T follicular helper cell (primary cell): ENCODE measurements at regions not wholly inside any gene's neighbourhood (a gene's known extent, or its start where the extent isn't known, plus 50 kb on each side); places are given as distances from the start of the nearest gene placed in this dataset.
"Not testable (repeated sequence)": the region's sequence is repeated elsewhere in the genome, so short reads cannot be mapped to it uniquely, and the experiment has no call there.

Source experiments
- DNase-seq: peaks from one replicate; pipeline ENCODE4 v3.0.0-alpha.2; 2020; ENCODE audit warnings: low read depth

DNA sequence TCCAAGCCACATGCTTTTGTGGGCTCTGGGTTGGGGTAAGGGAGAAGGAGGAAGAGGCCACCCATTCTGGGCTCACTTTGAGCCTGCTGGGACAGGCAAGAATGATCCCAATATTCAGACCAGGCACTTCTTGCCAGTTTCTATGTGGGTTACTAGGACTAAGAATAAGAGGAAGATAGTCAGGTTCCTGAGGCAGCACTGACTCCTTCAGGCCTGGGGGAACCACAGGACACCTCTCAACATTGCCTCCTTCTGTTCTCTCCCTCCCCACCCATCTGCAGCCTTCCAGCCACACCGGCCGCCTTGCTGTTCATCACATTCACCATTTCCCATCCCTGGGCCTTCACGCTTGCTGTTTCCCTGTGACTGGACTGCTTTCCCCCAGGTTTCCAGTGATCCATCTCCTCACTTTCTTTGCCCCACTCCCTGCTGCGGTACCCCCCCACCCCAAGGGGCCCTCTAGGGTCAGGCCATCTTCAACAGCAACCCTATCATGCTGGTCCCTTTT is 69.2 kb upstream of the SIRPA start:
- no peak for DNase-seq

DNA sequence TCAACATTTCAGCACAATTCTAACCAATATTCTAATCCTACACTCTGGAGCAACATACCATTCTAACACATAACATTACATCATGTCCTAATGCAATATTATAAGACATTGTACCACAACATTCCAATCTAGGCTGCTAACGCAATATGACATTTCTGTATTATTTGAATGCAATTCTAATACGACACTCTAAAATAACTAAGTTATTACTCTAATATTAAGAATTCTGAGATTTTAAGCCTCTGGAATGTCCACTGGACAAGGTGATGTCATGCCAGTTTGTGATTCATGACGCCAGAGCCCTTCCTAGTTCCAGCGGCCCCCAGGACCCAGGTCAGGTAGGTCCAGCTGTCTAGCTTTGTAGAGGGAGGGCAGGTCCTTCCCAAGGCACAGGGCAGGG is 69.7 kb upstream of the SIRPA start:
- DNase-seq, result no peak

DNA sequence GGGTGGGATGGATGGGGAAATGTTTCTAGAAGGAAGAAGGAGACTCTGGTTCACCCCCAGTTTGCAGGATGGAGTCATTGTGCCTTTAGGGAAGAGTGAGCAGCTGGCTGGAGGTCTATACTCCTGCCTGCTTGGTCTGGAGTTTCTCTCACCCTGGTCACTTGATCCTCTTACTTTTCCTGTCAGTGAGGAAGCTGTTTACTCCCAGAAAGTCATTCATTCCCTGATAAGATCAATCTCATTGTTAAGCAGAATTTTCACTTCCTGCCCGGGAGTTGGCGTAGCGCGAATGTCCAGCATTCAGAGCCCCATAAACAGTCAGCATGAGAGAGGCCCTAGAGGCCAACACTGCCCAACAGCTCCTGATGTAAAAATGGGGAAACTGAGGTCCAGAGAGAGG is 70.4 kb upstream of the SIRPA start:
- no peak for DNase-seq

DNA sequence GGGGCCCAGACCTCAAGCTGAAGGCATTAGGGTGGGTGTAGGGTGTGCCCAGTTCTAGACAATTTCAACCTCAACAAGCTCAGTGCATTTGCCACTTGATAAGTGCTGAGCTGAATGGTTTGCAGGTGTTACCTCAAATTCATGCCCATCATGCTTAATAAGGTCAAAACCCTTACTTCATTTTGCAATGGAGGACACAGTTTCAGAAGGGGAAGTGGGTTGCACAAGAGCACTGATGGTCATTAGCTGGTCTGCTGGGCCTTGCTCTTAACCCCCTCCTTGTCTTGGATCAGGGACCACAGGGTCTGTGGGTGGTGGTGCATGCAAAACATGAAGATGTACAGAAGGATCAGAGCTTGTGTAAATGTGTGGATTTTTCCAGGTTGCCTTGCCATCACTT is 71.0 kb upstream of the SIRPA start:
- no peak for DNase-seq

DNA sequence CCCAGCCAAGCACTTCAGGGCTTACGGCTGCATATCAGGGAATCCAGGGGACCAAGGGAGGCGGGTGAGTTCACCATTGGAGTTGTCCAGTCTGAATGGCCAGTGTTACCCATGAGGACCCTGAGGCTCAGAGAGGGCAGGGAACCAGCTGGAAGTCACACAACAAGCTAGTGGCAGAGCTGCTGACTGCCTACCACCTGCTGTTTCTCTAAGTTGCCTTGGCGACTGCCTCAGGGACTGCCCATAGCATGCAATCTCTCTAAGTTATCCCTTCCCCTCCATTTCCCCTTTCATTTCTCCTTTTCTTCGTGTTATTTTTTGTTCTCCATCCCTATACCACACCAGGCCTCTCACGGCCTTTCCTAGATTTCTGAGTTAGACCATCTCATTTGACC is 71.8 kb upstream of the SIRPA start:
- no peak for DNase-seq

DNA sequence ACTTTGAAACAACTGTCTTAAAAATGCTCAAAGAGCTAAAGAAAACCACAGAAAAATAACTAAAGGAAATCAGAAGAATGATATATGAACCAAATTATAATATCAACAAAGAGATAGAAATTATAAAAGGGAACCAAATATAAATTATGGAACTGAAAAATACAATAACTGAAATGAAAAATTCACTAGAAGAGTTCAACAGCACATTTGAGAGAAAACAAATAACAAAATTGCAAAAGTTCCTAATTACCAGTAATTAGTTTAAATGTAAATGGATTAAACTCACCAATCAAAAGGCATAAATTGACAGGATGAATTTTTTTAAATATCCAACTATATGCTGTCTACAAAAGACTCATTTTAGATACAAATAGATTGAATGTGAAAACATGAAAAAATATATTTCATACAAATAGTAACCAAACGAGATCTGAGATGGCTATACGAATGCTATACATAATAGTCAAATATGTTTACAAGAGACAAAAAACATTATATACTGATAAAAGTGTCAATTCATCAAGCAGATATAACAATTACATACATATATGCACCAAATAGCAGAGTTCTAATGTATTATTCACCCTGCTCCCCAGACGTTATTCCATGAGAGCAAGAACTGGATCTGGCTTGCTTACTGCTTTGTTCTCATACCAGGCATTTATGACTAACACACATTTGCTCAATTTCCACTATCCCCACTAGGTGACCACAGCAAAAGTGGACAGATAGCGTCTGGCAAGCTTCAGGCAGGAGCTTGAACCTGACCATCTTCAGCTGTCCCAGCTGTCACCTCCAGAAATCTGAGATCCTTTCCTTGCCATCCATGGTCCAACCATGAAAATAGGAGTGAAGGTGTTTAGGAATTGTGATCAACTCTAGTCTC is 72.4 kb upstream of the SIRPA start:
- no peak for DNase-seq

DNA sequence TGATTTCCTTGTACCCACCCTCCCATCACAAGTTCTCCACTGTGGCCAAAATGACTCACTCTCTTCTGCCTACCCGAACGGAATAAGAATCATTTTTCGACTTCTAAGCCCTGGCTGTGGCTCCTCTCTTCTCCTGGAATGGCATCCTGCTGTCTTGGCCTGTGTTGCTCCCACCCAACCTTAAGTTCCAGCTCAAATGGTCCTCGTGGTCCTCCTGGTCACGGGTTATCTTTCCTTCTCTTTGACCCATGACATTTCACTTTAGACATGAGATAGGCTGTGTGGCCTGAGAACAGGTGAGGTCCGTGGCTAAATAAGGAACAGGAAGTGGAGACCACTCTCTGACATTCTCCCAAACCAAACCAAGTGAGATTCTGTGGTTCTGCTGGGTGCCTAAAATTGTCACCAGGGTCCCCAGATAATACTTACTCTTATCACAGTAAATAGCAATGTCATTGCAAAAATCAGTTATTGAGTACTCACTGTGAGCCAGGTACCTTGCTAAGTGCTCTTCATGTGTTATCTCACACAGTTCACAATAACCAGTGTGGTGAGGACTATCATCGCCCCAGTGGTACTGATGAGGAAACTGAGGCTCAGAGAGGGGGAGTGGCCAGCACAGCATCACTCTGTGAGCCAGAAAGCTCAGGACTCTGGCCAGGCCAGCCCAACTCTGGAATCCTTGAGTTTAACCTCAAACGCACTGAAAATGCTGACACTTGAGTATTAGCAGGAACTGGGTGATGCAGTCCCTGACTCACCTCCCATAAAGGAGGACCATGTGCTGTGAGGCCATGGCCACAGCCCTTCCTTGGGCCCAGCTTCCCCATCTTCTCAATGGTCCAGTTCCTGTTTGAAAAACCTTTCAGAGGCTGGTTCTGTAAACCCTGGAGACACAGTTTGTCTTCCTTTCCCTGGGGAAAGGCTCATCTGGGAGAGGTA is 74.8 kb upstream of the SIRPA start:
- no peak for DNase-seq

DNA sequence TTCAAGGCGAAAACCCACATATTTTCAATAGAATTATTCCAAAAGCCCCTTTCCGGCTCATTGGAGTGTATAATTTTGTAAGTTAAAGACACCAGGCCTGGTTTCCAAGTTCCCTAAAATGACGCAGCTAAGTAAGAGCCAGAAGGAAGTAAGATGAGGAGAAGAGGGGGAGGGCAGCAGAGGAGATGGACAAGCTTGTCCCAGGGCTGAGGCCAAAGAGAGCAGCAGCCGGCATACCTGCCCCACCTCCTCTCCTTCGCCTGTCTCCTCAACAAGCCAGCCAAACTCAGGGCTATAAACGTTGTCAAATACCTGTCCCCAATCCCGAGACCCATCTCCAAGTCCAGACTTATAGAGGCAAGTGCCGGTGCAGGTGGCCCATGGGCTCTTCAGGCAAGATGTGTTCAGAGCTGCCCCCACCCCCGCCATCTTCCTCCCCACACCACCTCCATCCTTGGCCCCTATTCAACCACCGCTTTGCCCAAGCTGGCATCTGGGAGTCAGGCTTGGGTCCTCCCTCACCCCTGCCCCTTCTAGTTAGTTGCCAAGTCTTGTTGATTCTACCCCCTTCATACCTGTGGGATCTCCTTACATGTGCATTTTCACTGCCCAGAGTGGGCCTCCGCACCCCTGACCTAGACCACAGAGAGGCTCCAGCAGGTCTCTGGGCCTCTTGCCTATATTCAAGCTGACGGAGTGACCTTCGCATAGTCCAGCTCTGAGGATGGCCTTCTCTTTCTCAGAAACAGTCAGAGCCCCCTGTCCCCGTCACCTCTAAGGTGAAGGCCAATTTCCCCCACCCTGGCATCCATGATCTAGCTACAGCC is 75.7 kb upstream of the SIRPA start:
- no peak for DNase-seq

DNA sequence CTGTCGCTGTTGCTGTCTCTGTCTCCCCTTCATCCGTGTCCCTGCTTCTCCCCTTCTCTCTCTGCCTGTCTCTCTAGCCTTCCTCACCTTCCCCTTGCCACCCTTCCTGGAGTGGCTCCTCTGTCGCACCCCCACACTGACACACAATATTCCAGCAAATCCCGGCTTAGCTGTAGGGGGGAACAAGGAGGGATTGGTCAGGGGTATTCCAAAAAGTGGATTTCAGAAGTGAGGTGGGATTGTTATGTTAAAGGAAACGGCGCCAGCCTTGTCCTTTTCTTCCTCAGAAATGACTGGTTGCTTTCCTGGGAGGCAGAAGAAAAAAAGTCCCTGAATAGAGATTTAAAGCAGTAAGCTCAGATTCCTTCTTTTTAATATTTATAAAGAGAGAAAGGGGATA is 76.3 kb upstream of the SIRPA start:
- DNase-seq, result no peak

DNA sequence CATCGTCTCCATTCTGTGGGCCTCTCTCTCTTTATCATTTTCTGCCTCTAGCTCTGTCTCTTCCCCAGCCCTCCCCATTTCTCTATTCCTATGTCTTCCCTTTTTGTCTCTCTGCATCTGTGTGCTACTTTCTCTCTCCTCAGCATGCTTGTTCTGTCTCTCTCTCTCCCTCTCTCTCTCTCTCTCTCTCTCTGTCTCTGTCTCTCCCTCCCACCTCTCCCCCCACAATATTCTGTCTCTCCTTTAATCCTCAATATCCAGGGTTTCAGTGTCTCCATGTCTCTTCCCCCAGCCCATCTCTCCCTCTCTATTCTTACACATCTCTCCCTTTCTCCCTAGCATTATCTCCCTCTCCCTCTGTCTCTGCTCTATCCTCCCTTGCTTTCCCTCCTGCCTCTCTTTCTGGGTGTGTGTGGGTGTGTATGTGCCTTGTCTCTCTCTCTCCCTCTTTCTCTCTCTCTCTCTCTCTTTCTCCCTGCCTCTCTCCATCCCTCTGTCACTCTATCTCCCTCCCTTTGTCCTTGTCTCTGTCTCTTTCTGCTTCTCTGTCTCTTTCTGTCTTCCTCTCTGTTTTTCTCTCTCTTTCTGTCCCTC is 76.9 kb upstream of the SIRPA start:
- no peak for DNase-seq

DNA sequence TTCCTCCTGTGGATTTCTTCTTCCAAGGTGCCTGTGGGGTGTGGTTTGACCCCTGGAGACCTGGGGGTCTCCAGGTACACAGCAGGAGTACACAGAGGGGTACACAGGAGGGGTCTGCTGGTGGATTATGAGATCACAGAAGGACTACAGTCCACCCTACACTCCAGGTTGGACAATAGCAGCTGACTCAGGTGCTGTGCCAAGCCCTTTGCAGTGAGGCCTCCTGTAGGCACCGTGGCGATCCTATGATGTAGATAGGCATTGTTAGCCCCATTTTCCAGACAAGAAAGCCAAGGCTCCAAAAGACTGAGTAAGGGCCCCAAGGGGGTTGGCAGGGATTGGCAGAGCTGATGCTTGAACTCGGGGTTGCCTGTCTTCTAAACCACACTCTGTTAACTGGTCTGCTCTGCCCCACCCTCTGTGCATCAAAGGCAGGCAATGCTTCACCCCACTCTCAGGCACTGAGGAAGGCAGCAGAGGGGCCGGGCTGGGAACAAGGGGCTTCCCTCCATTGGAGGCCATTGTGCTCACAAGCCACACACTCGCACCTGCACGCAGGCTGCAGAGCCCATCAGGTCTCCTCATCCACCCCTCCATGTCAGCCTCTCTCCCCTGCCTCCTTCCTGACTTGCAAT is 77.5 kb upstream of the SIRPA start:
- DNase-seq, result no peak

DNA sequence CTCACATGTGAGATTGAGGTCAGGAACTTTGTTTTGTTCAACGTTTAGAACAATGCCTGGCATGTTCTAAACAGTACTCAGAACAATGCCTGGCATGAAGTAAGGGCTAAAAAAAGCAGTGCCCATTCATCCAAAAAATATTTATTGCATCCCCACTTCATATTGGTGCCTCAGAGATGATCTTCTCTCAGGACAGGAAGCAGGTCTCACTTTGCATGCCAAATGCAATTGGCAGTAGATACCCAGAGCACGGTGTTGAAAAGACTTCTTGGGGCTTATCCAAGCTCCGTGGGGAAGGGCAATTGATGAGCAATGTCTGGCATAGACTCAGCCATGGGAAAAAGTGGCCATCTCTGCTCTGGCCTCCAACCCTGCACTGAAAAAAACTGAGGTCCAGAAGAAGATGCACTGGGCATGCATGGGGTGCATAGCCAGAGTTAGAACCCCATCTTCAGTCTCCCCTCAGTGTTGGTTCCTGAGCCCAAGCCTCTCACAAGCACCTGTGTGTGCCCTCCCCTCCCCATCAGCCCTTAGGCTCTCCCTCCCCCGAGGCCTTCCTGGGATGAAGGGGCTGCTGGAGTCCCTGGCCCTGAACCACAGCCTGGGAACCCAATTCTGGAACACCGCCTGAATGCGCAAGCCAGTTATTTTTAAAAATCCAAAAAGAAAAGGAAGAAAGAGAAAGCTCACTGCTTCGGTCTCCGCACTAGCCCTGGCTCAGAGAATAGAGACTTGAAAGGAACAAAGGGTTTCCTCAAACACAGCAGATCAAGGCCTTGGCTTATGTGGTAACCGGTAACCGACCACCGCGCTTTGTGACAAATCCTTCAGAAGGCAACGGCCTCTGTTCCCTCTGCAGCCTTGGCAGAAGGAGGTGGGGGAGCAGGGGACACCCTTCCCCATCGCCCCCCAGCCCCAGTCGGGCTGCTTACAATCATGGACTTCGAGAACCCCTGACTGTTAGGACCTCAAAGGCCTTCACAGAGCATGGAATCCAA is 78.5 kb upstream of the SIRPA start:
- DNase-seq, result no peak

DNA sequence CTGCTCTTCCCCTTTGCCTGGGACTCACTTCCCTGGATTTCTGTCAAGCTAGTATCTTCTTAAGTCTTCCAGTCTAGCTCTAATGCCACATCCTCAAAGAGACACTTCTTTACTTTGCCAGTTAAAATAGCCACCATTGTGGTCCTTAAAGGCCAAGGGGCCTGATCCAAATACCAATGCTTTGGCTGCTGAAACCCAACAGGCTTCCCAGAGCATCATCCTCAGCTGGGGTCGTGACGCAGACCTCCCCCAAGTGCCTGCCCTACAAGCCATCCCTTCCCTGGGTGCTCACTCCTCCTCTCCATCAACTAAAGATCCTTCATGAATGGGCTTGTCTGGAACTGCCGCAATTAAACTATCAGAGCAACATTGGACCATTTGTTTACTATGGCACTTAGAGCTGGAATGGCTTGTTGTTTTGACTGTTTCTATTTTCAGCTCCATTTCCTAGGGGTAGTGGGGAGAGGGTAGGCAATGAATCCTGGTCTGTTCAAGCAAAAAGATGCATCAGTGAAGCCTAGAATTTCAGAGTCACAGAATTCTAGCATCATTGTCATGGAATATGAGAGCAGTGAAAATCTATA is 79.6 kb upstream of the SIRPA start:
- no peak for DNase-seq

DNA sequence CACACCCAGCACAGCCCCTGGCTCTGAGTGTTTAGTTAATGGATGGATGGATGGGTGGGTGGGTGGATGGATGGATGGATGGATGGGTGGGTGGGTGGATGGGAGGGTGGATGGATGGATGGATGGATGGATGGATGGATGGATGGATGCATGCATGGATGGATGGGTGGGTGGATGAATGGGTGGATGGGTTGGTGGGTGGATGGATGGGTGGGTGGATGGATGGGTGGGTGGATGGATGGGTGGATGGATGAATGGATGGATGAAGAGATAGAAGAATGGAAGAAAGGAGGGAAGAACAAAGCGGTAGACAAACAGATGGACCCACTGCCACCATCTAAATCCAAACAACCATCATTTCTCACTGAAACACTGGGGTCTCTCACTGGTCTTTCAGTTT is 80.3 kb upstream of the SIRPA start:
- not testable (repeated sequence) for DNase-seq

DNA sequence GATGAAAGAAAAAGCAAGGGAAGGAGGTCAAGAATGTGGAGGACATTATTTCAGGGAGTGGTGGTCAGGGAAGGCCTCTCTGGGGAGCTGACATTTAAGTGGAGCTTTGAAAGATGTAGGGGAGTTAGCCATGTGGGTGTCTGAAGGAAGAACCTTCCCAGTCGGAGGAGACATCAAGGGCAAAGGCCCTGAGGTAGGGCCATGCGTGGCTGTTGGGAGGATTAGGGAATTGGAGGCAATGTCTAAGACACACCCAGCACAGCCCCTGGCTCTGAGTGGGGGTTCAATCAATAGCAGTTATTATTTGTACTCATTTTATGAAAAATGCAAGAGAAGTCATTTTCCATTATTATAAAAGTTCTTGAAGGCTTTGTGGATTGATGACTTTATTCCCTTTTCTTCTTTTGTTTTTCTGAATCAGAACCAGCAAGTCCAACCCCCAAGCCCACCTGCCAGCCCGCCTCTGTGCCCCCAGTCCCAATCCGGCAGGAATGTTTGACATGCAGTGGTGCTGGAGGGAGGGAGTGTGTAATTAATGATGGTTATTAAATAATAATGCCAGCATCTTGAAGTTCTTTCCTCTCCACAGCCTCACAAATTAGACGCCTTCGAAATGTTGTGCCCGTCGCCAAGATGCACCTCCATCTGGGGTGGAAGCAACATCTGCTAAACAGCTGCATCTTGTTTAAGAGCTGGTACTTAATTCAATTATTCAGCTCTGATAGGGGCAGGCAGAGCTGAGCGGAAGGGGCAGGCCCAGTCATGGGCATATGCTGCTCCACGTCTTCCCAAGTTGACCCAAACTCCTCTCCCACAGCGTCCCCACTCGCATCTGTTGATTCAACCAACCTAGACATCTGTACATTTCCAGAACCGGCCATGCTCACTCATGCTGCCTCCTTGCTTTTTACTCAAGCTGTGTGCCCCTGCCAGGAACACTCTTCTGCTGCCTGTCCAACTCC is 81.3 kb upstream of the SIRPA start:
- DNase-seq, result no peak

DNA sequence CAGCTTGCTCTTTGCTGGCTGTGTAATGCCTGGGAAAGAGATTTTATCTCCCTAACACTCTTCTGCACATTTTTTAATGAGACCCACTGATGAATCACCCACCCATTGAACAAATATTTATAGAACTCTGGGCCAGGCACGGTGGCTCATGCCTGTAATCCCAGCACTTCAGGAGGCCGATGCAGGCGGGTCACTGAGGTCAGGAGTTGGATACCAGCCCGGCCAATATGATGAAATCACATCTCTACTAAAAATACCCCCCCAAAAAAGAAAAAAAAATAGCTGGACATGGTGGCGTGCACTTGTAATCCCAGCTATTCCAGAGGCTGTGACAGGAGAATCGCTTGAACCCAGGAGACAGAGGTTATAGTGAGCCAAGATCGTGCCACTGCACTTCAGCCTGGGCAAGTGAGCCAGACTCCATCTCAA is 82.1 kb upstream of the SIRPA start:
- no peak for DNase-seq

DNA sequence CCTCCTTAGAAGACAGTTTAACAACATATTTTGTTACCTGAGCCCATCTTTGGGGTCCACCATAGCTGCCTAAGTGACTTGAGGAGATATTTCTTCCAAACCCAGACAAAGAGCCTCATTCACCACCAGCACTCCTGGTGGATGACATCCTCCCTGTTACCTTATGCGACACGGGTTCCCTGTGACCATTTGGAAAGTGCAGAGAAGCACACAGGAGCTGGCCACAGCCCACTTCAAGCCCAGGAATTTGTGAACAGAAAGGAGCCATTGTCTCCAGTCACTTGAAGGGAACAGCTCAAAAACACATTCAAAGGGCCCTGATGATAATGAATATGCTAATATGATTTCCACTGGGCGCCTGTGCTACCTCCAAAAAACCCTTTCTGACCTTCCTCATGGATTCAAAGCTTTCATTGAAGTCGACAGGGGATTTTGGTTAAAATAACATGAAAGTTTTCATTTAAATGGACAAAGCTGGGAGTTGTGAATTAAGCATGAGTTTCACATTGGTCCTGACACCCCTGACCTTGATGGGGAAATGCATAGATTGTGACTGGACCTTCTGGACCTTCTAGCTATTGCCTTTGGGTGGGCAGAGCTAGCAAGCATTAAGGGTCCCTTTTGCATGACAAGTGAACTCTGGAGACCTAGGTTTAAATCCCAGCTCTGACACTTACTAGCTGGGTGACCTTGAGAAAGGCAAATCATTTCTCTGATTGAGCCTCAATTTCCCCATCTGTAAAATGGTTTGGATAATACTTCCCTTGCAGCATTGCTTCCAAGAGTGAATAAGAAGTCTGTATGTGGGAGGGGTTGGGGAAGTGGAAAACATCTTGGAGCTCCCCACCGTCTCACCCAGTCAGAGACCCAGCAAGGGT is 83.3 kb upstream of the SIRPA start:
- DNase-seq, result no peak
